GM12864 (cell line): ENCODE measurements at regions not wholly inside any gene's neighbourhood (a gene's known extent, or its start where the extent isn't known, plus 50 kb on each side); places are given as distances from the start of the nearest gene placed in this dataset.
"Not testable (repeated sequence)": the region's sequence is repeated elsewhere in the genome, so short reads cannot be mapped to it uniquely, and the experiment has no call there.

Source experiments
- DNase-seq: peaks from one replicate; pipeline ENCODE4 v3.0.0-alpha.2; 2011; ENCODE audit warnings: low read depth
- H3K4me3 ChIP-seq: 2 replicates; pipeline ENCODE4 v1.5.1; 2011; ENCODE audit warnings: mild to moderate bottlenecking, low read depth, low read length, control low read depth
- TF ChIP-seq, protein P1 (sequence below): IDR thresholded peaks from 2 replicates; pipeline ENCODE4 v1.5.1; 2011; ENCODE audit warnings: low read depth, mild to moderate bottlenecking, moderate library complexity, low read length, control low read depth, inconsistent platforms; ENCODE audit errors: missing control alignments

DNA sequence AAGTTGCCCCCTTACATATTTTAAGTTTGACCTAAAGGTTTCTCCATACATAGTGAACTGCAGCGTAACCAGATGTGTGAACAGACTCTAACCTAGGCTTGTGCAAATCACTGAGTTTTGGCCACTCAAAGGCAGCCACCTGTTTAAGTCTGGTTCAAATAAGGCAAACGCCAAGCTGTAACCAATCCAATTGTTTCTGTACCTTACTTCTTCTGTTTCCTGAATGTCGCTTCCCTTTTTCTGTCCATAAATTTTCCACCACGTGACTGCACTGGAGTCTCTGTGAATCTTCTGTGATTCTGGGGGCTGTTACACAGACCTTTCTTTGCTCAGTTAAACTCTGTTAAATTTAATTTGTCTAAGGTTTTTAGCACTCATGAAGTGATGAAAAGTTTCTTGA, 618.8 kb downstream of the GLUD2 start:
- TF ChIP-seq, protein P1, sequence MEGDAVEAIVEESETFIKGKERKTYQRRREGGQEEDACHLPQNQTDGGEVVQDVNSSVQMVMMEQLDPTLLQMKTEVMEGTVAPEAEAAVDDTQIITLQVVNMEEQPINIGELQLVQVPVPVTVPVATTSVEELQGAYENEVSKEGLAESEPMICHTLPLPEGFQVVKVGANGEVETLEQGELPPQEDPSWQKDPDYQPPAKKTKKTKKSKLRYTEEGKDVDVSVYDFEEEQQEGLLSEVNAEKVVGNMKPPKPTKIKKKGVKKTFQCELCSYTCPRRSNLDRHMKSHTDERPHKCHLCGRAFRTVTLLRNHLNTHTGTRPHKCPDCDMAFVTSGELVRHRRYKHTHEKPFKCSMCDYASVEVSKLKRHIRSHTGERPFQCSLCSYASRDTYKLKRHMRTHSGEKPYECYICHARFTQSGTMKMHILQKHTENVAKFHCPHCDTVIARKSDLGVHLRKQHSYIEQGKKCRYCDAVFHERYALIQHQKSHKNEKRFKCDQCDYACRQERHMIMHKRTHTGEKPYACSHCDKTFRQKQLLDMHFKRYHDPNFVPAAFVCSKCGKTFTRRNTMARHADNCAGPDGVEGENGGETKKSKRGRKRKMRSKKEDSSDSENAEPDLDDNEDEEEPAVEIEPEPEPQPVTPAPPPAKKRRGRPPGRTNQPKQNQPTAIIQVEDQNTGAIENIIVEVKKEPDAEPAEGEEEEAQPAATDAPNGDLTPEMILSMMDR, result no peak
- DNase-seq, result no peak

DNA sequence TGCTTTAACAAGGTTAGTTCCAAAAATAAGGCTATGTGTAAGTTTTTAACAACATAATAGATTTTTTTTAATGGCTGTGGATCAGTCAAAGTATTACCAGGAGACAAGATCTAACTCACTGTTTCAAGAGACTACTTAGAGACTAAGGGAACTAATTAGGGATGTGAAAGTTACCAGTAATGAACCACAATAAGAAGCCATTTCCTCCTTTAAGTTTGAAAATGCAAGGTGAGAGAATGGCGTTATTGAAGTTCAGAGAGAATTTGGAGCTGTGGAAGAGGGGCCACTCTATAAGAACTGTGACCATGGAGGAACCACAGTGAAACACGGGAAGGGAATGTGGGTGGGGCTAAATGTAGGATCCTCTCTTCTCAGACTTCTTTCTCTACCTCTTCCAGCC, 624.2 kb downstream of the GLUD2 start:
- no peak for DNase-seq
- H3K4me3 ChIP-seq, result no peak overlapping the region
- TF ChIP-seq, protein P1, result no peak

More for the DNA sequence above, 618.8 kb downstream of the GLUD2 start:
- H3K4me3 ChIP-seq, result no peak overlapping the region

DNA sequence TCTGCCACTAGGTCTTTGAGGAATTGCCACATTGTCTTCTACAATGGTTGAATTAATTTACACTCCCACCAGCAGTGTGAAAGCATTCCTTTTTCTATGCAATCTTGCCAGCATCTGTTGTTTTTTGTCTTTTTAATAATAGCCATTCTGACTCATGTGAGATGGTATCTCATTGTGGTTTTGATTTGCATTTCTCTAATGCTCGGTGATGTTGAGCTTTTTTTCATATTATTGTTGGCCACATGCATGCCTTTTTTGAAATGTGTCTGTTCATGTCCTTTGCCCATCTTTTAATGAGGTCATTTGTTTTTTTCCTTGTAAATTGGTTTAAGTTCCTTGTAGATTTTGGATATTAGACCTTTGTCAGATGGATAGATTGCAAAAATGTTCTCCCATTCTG, 661.8 kb downstream of the GLUD2 start:
- DNase-seq, H3K4me3 ChIP-seq: not testable (repeated sequence)

DNA sequence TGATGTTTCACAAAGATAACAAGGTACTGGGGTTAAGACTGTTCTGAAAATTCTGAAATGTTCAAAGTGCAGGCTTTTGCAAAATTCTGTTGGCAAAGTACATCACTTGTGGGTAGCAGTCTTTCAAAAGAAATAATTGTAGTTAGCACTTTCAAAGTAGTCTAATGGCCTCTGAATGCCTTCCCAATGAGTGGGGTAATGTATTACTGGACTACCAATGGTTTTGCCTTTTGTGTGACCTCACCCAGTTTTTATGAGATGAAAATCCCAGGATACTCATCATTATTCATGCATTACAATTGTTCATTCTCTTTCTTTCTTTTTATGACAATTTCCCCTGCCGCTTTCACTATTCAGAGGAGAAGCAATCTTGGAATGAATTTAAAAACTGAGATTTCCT, 686.1 kb downstream of the GLUD2 start:
- DNase-seq, result no peak
- TF ChIP-seq, protein P1, result no peak
- no peak overlapping the region for H3K4me3 ChIP-seq

DNA sequence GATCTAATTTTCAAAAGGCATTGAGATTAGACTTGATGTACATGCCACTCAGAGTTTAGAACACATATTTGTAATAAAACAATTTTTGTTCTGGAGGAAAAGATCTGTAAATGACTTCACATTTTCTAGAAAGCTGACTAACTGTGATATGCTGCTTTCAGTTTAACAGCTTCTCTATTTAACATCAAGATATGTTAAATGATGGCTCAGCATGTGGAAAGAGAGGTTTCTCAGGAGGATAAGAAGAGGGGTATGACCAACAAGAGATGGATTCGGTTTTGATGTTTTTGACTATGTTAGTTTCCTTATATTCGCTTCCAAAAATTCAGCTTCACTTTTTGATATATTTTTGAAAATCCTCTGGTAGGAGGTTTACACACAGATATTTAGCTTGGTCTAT, 698.7 kb downstream of the GLUD2 start:
- no peak overlapping the region for H3K4me3 ChIP-seq
- no peak for DNase-seq
- TF ChIP-seq, protein P1, result no peak

DNA sequence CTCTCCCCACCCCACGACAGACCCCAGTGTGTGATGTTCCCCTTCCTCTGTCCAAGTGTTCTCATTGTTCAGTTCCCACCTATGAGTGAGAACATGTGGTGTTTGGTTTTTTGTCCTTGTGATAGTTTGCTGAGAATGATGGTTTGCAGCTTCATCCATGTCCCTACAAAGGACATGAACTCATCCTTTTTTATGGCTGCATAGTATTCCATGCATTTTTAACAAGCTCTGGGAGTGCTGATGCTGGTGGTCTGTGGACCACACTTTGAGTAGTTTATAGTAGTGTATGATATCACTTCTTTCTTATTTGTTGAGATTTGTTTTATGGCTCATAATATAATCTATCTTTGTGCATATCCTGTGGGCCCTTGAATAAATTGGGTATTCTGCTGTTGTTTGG, 706.2 kb downstream of the GLUD2 start:
- H3K4me3 ChIP-seq, DNase-seq: not testable (repeated sequence)

DNA sequence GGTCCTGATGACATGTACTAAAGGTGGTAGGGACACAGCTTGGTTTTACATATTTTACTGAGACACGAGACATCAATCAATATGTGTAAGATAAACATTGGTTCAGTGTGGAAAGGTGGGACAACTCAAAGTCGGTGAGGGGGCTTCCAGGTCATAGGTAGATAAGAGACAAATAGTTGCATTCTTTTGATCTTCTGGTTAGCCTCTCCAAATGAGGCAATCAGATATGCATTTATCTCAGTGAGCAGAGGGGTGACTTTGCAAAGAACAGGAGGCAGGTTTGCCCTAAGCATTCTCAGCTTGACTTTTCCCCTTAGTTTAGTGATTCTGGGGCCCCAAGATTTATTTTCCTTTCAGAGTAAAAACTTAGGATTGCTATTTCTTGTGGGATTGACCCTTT, 706.9 kb downstream of the GLUD2 start:
- TF ChIP-seq, protein P1, result no peak
- DNase-seq, result no peak
- H3K4me3 ChIP-seq, result no peak overlapping the region

DNA sequence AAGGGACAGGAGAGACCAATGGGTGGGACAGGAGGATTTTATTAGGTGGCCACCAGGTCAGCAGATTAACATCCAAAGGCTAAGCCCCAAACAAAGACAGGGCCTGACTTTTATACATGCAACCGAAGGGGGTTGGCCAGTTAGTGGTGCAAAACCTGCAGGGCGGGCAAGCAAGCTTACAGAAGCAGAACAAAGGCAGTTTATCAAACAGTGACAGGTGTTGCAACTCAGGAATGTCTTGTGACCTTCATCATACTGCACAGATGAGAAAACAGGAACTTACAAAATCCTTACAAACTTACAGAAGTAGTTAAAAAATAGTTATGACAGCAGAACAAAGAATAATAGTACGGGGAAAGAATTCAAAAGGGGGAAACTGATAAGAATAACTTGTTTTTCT, 708.1 kb downstream of the GLUD2 start:
- no peak for DNase-seq
- TF ChIP-seq, protein P1, result no peak
- H3K4me3 ChIP-seq, result no peak overlapping the region
